ENCODE measurements at regions not wholly inside any gene's neighbourhood (a gene's known extent, or its start where the extent isn't known, plus 50 kb on each side); places are given as distances from the start of the nearest gene placed in this dataset.

DNA sequence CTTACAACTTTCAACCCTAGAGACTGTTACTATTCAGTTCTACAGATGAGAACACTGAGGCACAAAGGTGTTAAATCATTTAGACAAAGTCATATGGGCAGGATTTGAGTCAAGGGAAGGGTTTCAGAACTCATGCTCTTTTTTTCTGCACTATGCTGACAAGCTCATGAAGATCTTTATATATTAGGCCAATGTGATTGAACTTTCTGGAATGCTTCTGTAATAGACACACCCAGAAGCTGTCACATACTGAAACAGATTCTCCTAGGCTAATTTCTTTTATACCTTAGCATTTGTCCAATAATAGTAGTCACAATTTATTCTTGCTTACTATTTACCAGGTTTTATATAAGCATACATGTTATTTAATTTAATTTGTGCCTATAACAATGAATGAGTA lies 164.0 kb downstream of the ALG10B start:
- Mint-ChIP-seq H3K4me3 (no peak overlapping the region), H3K4me1 (peaks cover 24% of the 10 kb centered on the region), H3K36me3 (ENCODE audit: low read depth) (no peaks in the 10 kb centered on the region), H3K27me3 (ENCODE audit: insufficient read depth, low read depth, poor library complexity) (no peaks in the 10 kb centered on the region), H3K27ac (no peak overlapping the region), H3K9me3 (no peaks in the 10 kb centered on the region; the same call in 2 of the 3 replicates)
- no peaks in the 10 kb centered on the region for H3K27me3 ChIP-seq (ENCODE audit: insufficient read depth)
- peaks cover 21% of the 10 kb centered on the region for H3K4me1 ChIP-seq (ENCODE audit: insufficient read depth)
- no peak overlapping the region for H3K4me3 ChIP-seq
- ATAC-seq (no peak), DNase-seq (ENCODE audit: low spot score) (no peak)
- H3K27ac ChIP-seq (ENCODE audit: low read depth) = no peak overlapping the region
- H3K4me2 ChIP-seq = no peak overlapping the region
- no peaks in the 10 kb centered on the region for H4K20me1 ChIP-seq (replicated peaks; ENCODE audit: insufficient read depth)
- no peaks in the 10 kb centered on the region for H3K36me3 ChIP-seq (ENCODE audit: insufficient read depth)
- TF ChIP-seq, protein P1, sequence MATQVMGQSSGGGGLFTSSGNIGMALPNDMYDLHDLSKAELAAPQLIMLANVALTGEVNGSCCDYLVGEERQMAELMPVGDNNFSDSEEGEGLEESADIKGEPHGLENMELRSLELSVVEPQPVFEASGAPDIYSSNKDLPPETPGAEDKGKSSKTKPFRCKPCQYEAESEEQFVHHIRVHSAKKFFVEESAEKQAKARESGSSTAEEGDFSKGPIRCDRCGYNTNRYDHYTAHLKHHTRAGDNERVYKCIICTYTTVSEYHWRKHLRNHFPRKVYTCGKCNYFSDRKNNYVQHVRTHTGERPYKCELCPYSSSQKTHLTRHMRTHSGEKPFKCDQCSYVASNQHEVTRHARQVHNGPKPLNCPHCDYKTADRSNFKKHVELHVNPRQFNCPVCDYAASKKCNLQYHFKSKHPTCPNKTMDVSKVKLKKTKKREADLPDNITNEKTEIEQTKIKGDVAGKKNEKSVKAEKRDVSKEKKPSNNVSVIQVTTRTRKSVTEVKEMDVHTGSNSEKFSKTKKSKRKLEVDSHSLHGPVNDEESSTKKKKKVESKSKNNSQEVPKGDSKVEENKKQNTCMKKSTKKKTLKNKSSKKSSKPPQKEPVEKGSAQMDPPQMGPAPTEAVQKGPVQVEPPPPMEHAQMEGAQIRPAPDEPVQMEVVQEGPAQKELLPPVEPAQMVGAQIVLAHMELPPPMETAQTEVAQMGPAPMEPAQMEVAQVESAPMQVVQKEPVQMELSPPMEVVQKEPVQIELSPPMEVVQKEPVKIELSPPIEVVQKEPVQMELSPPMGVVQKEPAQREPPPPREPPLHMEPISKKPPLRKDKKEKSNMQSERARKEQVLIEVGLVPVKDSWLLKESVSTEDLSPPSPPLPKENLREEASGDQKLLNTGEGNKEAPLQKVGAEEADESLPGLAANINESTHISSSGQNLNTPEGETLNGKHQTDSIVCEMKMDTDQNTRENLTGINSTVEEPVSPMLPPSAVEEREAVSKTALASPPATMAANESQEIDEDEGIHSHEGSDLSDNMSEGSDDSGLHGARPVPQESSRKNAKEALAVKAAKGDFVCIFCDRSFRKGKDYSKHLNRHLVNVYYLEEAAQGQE (IDR thresholded peaks at IDR 0.05; ENCODE audit: unreplicated experiment) = no peak
- TF ChIP-seq ZNF114 (CRISPR knock-in tag; IDR thresholded peaks at IDR 0.05) = no peak
- TF ChIP-seq, protein P2, sequence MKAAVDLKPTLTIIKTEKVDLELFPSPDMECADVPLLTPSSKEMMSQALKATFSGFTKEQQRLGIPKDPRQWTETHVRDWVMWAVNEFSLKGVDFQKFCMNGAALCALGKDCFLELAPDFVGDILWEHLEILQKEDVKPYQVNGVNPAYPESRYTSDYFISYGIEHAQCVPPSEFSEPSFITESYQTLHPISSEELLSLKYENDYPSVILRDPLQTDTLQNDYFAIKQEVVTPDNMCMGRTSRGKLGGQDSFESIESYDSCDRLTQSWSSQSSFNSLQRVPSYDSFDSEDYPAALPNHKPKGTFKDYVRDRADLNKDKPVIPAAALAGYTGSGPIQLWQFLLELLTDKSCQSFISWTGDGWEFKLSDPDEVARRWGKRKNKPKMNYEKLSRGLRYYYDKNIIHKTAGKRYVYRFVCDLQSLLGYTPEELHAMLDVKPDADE (IDR thresholded peaks at IDR 0.05) = no peak
- TF ChIP-seq NANOG (IDR thresholded peaks at IDR 0.05; ENCODE audit: borderline replicate concordance) = no peak
- TF ChIP-seq STAT1 (IDR thresholded peaks at IDR 0.05; ENCODE audit: unreplicated experiment) = no peak
- no peaks in the 10 kb centered on the region for H3F3A ChIP-seq (replicated peaks; ENCODE audit: low read depth)
- no peaks in the 10 kb centered on the region for H3K79me2 ChIP-seq (replicated peaks; ENCODE audit: insufficient read depth)
- H3K9me2 ChIP-seq (ENCODE audit: insufficient read depth) = no peaks in the 10 kb centered on the region
- H2AFZ ChIP-seq = no peak overlapping the region

DNA sequence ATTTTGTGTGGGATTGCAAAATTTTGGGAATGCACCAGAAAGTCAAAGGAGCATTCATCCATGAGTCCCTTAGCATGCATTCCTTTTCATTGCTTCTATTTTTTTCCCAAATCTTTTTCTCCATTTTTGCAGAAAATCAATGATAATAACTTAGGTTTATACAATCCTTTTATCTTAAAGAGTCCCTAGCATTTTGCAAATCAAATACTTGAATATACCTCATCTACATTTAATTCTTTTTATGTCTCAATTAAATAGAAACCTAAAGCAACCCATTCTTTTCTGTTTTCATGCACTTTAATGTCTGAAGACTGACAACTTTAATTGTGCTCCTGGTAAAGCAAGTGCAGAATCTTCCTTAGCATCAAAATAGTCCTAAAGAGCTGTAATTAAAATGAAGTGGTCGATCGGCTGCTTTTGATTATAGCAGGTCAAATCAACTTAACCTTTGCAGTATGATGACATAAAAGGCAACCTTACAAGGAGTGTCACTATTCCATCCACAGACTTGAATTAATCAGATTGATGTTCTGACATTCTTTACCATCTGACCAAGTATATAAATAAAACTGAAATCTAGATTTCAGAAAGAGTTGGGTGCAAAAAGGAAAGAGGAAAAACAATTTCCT lies 168.4 kb downstream of the ALG10B start:
- H3K27me3 Mint-ChIP-seq (ENCODE audit: insufficient read depth, low read depth, poor library complexity) = no peaks in the 10 kb centered on the region
- H3K36me3 Mint-ChIP-seq (ENCODE audit: low read depth) = no peaks in the 10 kb centered on the region
- Histone ChIP-seq H3K4me1 (ENCODE audit: insufficient read depth) (peaks cover 45% of the 10 kb centered on the region), H3K27ac (ENCODE audit: low read depth) (no peak overlapping the region), H3K4me3 (peak overlapping the region; percentile 22), H3F3A (replicated peaks; ENCODE audit: low read depth) (no peaks in the 10 kb centered on the region), H3K4me2 (peak overlapping the region; percentile 63), H3K79me2 (replicated peaks; ENCODE audit: insufficient read depth) (no peaks in the 10 kb centered on the region), H3K27me3 (ENCODE audit: insufficient read depth) (no peaks in the 10 kb centered on the region), H3K9me2 (ENCODE audit: insufficient read depth) (no peaks in the 10 kb centered on the region), H2AFZ (no peak overlapping the region), H3K36me3 (ENCODE audit: insufficient read depth) (no peaks in the 10 kb centered on the region), H4K20me1 (replicated peaks; ENCODE audit: insufficient read depth) (no peaks in the 10 kb centered on the region)
- TF ChIP-seq JUNB (IDR thresholded peaks at IDR 0.05; ENCODE audit: unreplicated experiment) = no peak
- no peak for TF ChIP-seq CREB1 (CRISPR knock-in tag; IDR thresholded peaks at IDR 0.05; ENCODE audit: low read depth)
- no peak for TF ChIP-seq NANOG (IDR thresholded peaks at IDR 0.05; ENCODE audit: borderline replicate concordance)
- no peak for TF ChIP-seq STAT1 (IDR thresholded peaks at IDR 0.05; ENCODE audit: unreplicated experiment)
- TF ChIP-seq, protein P1 (IDR thresholded peaks at IDR 0.05; ENCODE audit: unreplicated experiment) = no peak
- TF ChIP-seq, protein P3, sequence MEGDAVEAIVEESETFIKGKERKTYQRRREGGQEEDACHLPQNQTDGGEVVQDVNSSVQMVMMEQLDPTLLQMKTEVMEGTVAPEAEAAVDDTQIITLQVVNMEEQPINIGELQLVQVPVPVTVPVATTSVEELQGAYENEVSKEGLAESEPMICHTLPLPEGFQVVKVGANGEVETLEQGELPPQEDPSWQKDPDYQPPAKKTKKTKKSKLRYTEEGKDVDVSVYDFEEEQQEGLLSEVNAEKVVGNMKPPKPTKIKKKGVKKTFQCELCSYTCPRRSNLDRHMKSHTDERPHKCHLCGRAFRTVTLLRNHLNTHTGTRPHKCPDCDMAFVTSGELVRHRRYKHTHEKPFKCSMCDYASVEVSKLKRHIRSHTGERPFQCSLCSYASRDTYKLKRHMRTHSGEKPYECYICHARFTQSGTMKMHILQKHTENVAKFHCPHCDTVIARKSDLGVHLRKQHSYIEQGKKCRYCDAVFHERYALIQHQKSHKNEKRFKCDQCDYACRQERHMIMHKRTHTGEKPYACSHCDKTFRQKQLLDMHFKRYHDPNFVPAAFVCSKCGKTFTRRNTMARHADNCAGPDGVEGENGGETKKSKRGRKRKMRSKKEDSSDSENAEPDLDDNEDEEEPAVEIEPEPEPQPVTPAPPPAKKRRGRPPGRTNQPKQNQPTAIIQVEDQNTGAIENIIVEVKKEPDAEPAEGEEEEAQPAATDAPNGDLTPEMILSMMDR (conservative IDR thresholded peaks at IDR 0.05; ENCODE audit: low read depth in 2 of 2) = no peak
- TF ChIP-seq ZNF114 (CRISPR knock-in tag; IDR thresholded peaks at IDR 0.05) = no peak
- TF ChIP-seq EZH2phosphoT487 (IDR thresholded peaks at IDR 0.05; ENCODE audit: unreplicated experiment) = no peak
- ATAC-seq = no peak
- H3K4me3 Mint-ChIP-seq = peak overlapping the region; percentile 38; the same call in 1 of the 3 replicates
- peak overlapping the region; percentile 51 for H3K27ac Mint-ChIP-seq
- DNase-seq (ENCODE audit: low spot score) = no peak
- peaks cover 46% of the 10 kb centered on the region for H3K4me1 Mint-ChIP-seq
- no peaks in the 10 kb centered on the region; the same call in 2 of the 3 replicates for H3K9me3 Mint-ChIP-seq

All from GM23338 (cell line).